GM10266 (cell line): ENCODE measurements at regions not wholly inside any gene's neighbourhood (a gene's known extent, or its start where the extent isn't known, plus 50 kb on each side); places are given as distances from the start of the nearest gene placed in this dataset.

Experiments used
- DNase-seq: peaks from one replicate; pipeline ENCODE4 v3.0.0; 2012; ENCODE audit errors: extremely low spot score
- TF ChIP-seq, protein P1 (sequence below): IDR thresholded peaks from 2 replicates; pipeline ENCODE4 v1.5.1; 2012; ENCODE audit warnings: mild to moderate bottlenecking, low read depth; ENCODE audit not compliant: control insufficient read depth, insufficient read depth; ENCODE audit errors: missing control alignments

DNA sequence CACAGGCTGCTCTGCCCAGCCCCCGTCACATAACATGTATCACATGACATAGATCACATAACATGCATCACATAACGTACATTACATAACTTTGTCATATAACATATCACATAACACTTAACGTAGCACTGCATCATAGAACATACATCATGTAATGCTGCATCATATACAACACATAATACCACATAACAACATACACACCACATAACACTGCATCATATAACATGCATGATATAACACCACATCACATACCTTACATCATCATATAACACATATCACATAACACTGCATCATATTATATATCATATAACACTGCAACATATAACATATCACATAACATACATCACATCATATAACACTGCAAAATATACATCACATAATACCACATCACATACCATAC lies 83.8 kb downstream of the AXIN2 start:
- TF ChIP-seq, protein P1, sequence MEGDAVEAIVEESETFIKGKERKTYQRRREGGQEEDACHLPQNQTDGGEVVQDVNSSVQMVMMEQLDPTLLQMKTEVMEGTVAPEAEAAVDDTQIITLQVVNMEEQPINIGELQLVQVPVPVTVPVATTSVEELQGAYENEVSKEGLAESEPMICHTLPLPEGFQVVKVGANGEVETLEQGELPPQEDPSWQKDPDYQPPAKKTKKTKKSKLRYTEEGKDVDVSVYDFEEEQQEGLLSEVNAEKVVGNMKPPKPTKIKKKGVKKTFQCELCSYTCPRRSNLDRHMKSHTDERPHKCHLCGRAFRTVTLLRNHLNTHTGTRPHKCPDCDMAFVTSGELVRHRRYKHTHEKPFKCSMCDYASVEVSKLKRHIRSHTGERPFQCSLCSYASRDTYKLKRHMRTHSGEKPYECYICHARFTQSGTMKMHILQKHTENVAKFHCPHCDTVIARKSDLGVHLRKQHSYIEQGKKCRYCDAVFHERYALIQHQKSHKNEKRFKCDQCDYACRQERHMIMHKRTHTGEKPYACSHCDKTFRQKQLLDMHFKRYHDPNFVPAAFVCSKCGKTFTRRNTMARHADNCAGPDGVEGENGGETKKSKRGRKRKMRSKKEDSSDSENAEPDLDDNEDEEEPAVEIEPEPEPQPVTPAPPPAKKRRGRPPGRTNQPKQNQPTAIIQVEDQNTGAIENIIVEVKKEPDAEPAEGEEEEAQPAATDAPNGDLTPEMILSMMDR: no peak
- no peak for DNase-seq

DNA sequence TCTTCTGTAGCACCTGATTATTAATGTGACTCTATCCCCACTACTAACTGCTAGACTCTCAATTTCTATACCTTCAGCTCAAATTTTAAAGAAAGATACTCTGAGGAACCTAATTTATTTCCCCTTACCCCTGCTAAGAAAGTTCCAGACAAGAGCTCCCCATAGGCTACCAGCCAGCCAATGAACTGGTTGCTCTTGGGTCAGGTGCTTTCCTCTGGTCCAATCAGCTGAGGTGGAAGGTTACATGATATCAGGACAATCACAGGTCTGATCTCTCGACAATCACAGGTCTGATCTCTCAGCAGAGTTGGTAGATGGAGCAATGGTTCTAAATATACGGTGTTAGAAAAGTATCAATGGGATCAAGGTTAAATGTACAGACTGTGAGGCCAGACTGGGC lies 86.8 kb downstream of the AXIN2 start:
- TF ChIP-seq, protein P1: no peak
- no peak for DNase-seq

DNA sequence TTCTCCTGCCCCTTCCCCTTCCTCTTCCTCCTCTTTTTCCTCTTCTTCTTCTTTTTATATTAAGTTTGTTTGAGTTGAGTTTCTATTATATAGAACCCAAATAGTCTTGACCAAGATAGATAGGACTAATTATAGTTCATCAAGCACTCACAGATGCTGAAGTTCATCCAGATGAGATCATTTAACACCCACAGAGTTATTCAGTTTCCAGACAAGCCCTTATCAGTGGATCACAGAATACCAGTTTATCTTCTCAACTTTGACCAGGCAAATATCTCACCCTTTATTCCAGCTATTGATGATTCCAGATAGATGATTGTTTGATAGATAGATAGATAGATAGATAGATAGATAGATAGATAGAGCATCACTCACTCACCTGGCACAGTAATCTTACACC lies 87.5 kb downstream of the AXIN2 start:
- TF ChIP-seq, protein P1: no peak
- no peak for DNase-seq

DNA sequence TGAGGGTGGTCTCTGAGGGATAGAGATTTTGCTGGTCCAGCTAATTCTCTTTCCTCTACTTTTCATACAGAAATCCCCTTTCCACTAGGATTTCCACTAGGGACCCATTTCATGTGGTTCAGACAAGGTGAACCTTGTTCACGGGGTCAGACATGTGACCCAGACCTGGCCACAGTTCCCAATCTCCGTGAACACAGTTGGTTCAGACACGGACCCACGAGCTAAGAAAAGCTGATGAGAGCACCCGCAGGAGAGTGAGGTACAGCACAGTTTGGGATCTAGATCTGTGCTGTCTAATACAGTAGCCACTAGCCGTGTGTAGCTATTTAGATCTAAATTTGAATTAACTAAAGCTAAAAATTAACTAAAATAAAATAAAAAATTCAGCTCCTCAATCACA lies 88.1 kb downstream of the AXIN2 start:
- TF ChIP-seq, protein P1: no peak
- DNase-seq: no peak

DNA sequence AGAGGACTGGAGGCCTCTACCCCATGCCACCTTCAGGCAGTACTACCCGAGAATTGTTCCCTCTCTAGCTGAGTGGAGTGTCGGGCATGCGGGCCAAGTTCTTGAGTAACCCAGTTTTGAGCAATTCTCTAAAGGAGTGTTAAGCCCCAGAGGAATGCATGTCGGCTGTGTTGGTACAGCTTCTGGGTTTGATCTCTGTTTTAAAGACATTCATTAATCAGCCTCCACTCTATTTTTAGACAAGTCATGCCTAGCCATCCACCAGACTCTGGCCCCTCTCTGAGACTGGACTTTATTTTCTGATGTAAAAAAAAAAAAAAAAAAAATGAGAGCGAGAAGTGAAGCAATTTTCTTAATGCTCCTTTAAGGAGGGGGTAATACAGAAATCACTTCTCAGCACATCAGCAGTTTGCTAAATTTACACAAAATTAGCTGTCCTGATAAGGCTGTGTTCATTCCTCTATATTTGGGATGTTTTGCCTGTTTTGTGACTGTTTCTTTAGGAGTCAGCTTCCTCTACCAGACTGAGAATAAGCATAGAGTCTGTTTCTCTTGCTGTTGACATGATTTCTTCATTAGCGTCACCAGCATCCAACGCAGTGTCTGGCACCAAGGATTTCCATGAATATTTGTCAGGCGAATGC lies 88.7 kb downstream of the AXIN2 start:
- no peak for DNase-seq
- TF ChIP-seq, protein P1: no peak

DNA sequence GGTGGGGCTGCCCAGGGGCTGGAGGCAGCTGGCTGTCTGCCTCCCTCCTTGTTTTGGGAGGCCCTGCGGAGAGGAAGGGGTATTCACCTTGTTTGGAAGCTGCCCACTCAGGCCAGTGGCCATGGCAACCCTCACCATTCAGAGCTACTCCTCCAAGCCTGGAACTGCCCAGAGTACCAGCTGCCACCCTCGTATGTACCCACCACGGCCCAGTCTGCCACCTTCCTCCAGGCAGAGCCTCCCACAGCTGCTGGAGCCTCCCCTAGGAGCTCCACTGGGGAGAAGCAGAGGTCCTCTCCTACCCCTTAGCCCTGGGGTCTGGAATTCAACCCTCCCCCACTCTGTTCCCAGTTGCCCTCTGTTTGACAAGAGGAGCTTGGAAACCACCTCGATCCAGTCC lies 90.7 kb downstream of the AXIN2 start:
- no peak for DNase-seq
- TF ChIP-seq, protein P1: no peak

DNA sequence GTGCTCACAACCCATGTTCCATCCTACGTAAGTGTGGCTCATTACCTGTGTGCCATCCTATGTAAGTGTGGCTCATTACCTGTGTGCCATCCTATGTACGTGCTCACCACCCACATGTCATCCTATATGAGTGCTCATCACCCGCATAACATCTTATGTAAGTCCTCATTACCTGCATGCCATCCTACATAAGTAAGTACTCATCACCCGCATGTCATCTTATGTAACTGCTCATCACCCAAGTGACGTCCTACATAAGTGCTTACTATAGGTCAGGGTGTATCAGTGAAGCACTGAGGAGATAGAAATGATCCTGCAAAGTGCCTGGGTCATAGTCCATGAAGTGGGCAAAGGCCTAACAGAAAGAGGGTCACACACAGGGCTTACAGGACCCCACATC lies 93.1 kb downstream of the AXIN2 start:
- TF ChIP-seq, protein P1: no peak
- DNase-seq: no peak
